Nephron (organoid): ENCODE measurements at regions not wholly inside any gene's neighbourhood (a gene's known extent, or its start where the extent isn't known, plus 50 kb on each side); places are given as distances from the start of the nearest gene placed in this dataset.
"Not testable (repeated sequence)": the region's sequence is repeated elsewhere in the genome, so short reads cannot be mapped to it uniquely, and the experiment has no call there.

Source experiments
- H3K27ac Mint-ChIP-seq, 3 experiments: 2 replicates each; pipeline ENCODE4 v1.8.0; 2020; ENCODE audit warnings: mixed read lengths in 3 of 3, mild to moderate bottlenecking in 2 of 3, moderate library complexity in 1 of 3
- H3K27me3 Mint-ChIP-seq: 2 replicates; pipeline ENCODE4 v1.8.0; 2021; ENCODE audit warnings: low read depth, mild to moderate bottlenecking, moderate library complexity, mixed read lengths
- H3K36me3 Mint-ChIP-seq: 2 replicates; pipeline ENCODE4 v1.8.0; 2020; ENCODE audit warnings: low read depth, mixed read lengths
- H3K4me1 Mint-ChIP-seq: 2 replicates; pipeline ENCODE4 v1.8.0; 2020; ENCODE audit warnings: mixed read lengths
- H3K4me3 Mint-ChIP-seq, 3 experiments: 2 replicates each; pipeline ENCODE4 v1.8.0; 2020; ENCODE audit warnings: mild to moderate bottlenecking in 3 of 3, mixed read lengths in 3 of 3, moderate library complexity in 2 of 3
- H3K9me3 Mint-ChIP-seq: 2 replicates; pipeline ENCODE4 v1.8.0; 2020; ENCODE audit warnings: mixed read lengths
- CTCF ChIP-seq, 3 experiments: fragments of 200-600 bp; sonication (generic); IDR thresholded peaks; one replicate each; pipeline ENCODE4 v1.5.0; 2021; ENCODE audit warnings: antibody characterized with exemption in 3 of 3; ENCODE audit not compliant: unreplicated experiment in 3 of 3

DNA sequence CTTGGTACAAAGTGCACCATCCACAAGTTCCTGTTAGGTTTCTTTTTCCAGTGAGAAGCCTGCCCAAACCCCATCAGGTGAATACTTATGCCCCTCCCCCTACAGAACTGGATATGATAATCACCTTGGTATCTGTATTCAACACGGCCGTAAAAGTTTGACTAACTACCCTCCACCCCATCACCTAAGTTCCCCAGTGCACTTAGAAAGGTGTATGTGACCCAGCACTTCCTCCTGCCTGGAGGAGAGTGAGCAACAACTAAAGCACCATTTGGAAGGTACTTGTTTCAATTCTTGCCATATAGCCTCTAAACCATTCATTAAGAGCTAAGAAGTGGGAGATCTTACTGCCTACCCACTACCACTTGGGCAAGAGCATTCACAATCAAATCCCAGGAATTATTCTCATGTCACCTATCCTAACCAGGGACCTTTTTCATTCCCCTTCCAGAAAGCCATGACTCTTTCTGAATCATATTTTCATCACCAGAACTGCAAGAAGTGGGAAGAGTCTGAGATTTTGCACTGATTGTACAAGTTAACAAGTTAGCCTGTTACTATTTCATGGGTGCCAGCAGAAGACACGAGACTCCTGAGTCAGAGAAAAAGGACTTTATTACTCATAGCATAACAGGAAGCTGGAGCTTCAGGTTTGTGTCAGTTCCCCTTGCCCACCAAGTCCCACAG is 53.5 kb upstream of the NDUFV2 start:
- Mint-ChIP-seq H3K27me3 (no peaks in the 10 kb centered on the region), H3K36me3 (peaks cover 4% of the 10 kb centered on the region), H3K27ac (no peak overlapping the region), H3K4me1 (no peaks in the 10 kb centered on the region), H3K4me3 (no peak overlapping the region), H3K9me3 (peaks cover 20% of the 10 kb centered on the region)
- TF ChIP-seq CTCF (IDR thresholded peaks at IDR 0.05; ENCODE audit: unreplicated experiment in 3 of 3), result no peak

DNA sequence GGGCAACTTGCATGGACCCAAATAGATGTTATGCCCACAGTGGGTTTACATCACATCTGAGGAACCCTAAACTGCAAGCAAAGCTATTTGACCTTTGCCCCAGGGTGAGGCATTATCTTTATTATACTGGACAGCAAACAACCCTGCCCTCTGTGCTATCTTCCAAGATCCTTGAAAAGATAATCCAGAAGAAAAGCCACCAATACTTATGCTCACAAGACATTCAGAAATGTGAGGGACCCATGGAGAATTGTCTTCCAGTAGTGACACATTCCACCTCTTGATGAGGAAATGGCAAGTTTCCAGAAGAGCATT is 53.0 kb upstream of the NDUFV2 start:
- no peaks in the 10 kb centered on the region for H3K27me3 Mint-ChIP-seq
- peaks cover 4% of the 10 kb centered on the region for H3K36me3 Mint-ChIP-seq
- peaks cover 20% of the 10 kb centered on the region for H3K9me3 Mint-ChIP-seq
- H3K27ac Mint-ChIP-seq, result no peak overlapping the region
- H3K4me3 Mint-ChIP-seq, result no peak overlapping the region
- no peak for TF ChIP-seq CTCF (IDR thresholded peaks at IDR 0.05; ENCODE audit: unreplicated experiment in 3 of 3)
- H3K4me1 Mint-ChIP-seq, result no peaks in the 10 kb centered on the region

GRCh38 chr18:9050628-9051284 is 51.7 kb upstream of the NDUFV2 start:
- H3K27me3 Mint-ChIP-seq, H3K4me3 Mint-ChIP-seq, H3K4me1 Mint-ChIP-seq, H3K36me3 Mint-ChIP-seq, H3K27ac Mint-ChIP-seq: not testable (repeated sequence)
- H3K9me3 Mint-ChIP-seq, result peaks cover 20% of the 10 kb centered on the region
